A549 (cell line): ENCODE measurements at regions not wholly inside any gene's neighbourhood (a gene's known extent, or its start where the extent isn't known, plus 50 kb on each side); places are given as distances from the start of the nearest gene placed in this dataset.

Source experiments
- ATAC-seq, 2 experiments: fragments of 200-7000 bp in 1 of 2; fragments of >200 bp in 1 of 2; cut with Nextera tagmentation in 1 of 2; cut with Tn5 transposase in 1 of 2; 3 replicates each; pipeline versions ENCODE4 v1.8.0 to v1.9.1; 2018 to 2020; ENCODE audit warnings: mild to moderate bottlenecking in 1 of 2, moderate library complexity in 1 of 2
- CTCF ChIA-PET: fragments of 300-600 bp; sonication (Branson Sonifier 250); formaldehyde crosslinking; extraction: SDS; loops from one replicate; lab custom pipeline; 2021; ENCODE audit warnings: antibody characterized with exemption, inconsistent platforms; lab: Yijun Ruan, JAX
- POLR2A ChIA-PET: fragments of 350-600 bp; formaldehyde crosslinking; extraction: SDS; loops from one replicate; lab custom pipeline; 2021; ENCODE audit warnings: antibody characterized with exemption, inconsistent platforms; lab: Yijun Ruan, JAX
- DNase-seq, 2 experiments: peaks; one replicate each; pipeline versions ENCODE4 v3.0.0 to v3.0.0-alpha.2; 2011 to 2016; ENCODE audit warnings: low read depth in 1 of 2, low spot score in 1 of 2
- FAIRE-seq: peaks from 2 replicates; lab custom pipeline; 2011; peaks lifted over from hg19 to GRCh38; lab: Jason Lieb, UNC
- H3K27ac ChIP-seq, 2 experiments: fragments of >200 bp; sonication (Bioruptor Twin); formaldehyde crosslinking; 3 replicates each; pipeline ENCODE4 v1.5.1; 2016 to 2017
- H3K4me1 ChIP-seq: fragments of >200 bp; sonication (Bioruptor Twin); formaldehyde crosslinking; 3 replicates; pipeline ENCODE4 v1.6.1; 2016
- H3K4me2 ChIP-seq: fragments of >200 bp; sonication (Bioruptor Twin); formaldehyde crosslinking; 3 replicates; pipeline ENCODE4 v1.6.1; 2016
- H3K4me3 ChIP-seq: fragments of >200 bp; sonication (Bioruptor Twin); formaldehyde crosslinking; 3 replicates; pipeline ENCODE4 v1.5.1; 2016
- H3K9me3 ChIP-seq: fragments of >200 bp; sonication (Bioruptor Twin); formaldehyde crosslinking; 3 replicates; pipeline ENCODE4 v1.6.1; 2016
- ATOH8 ChIP-seq: fragments of 250-450 bp; sonication (Bioruptor Pico); IDR thresholded peaks from 2 replicates; pipeline ENCODE4 v1.5.0; 2020; ENCODE audit warnings: low read depth, mild to moderate bottlenecking, moderate library complexity
- CBX8 ChIP-seq: fragments of 200-600 bp; sonication (generic); IDR thresholded peaks from 2 replicates; pipeline ENCODE4 v1.6.1; 2016
- CHD2 ChIP-seq: fragments of 150-350 bp; IDR thresholded peaks from 2 replicates; pipeline ENCODE4 v1.6.1; 2014; ENCODE audit warnings: low read length; ENCODE audit not compliant: partially characterized antibody
- ESRRA ChIP-seq: fragments of 150-350 bp; IDR thresholded peaks from 2 replicates; pipeline ENCODE4 v1.6.1; 2014; ENCODE audit warnings: mild to moderate bottlenecking, low read length, borderline replicate concordance
- FOXS1 ChIP-seq: fragments of 250-450 bp; sonication (Bioruptor Pico); IDR thresholded peaks from 2 replicates; pipeline ENCODE4 v1.5.0; 2020; ENCODE audit warnings: mild to moderate bottlenecking, moderate library complexity
- GATA3 ChIP-seq: IDR thresholded peaks from 2 replicates; pipeline ENCODE4 v1.6.1; 2012; ENCODE audit warnings: borderline replicate concordance
- HDAC2 ChIP-seq: fragments of 200-600 bp; sonication (generic); IDR thresholded peaks from 2 replicates; pipeline ENCODE4 v1.6.1; 2016
- HES2 ChIP-seq: fragments of >200 bp; sonication (Bioruptor Twin); formaldehyde crosslinking; IDR thresholded peaks from 2 replicates; pipeline ENCODE4 v1.6.1; 2016
- HOXB13 ChIP-seq: fragments of 250-450 bp; sonication (Bioruptor Pico); IDR thresholded peaks from 2 replicates; pipeline ENCODE4 v1.5.0; 2020; ENCODE audit warnings: low read depth, mild to moderate bottlenecking, moderate library complexity
- HOXB5 ChIP-seq: fragments of 250-450 bp; sonication (Bioruptor Pico); IDR thresholded peaks from 2 replicates; pipeline ENCODE4 v1.5.0; 2020; ENCODE audit warnings: mild to moderate bottlenecking, moderate library complexity
- MAFK ChIP-seq: fragments of 450-650 bp; IDR thresholded peaks from 2 replicates; pipeline ENCODE4 v1.6.1; 2014; ENCODE audit not compliant: partially characterized antibody
- MAX ChIP-seq: IDR thresholded peaks from 2 replicates; pipeline ENCODE4 v1.6.1; 2012
- NPAS2 ChIP-seq: fragments of 250-450 bp; sonication (Bioruptor Pico); IDR thresholded peaks from 2 replicates; pipeline ENCODE4 v1.8.0; 2022; ENCODE audit warnings: mild to moderate bottlenecking, moderate library complexity, borderline replicate concordance
- NR3C1 ChIP-seq: fragments of >200 bp; sonication (Bioruptor Twin); formaldehyde crosslinking; IDR thresholded peaks from 3 replicates; pipeline ENCODE4 v1.6.1; 2017
- POLR2A ChIP-seq: IDR thresholded peaks from 2 replicates; pipeline ENCODE4 v1.6.1; 2012; ENCODE audit warnings: mild to moderate bottlenecking, low read length
- RAD21 ChIP-seq, 2 experiments: fragments of >200 bp in 1 of 2; sonication (Bioruptor Twin) in 1 of 2; formaldehyde crosslinking in 1 of 2; IDR thresholded peaks in 1 of 2; conservative IDR thresholded peaks in 1 of 2; 2 replicates in 1 of 2; 3 replicates in 1 of 2; pipeline ENCODE4 v1.6.1; 2012 to 2018; ENCODE audit warnings: inconsistent platforms in 1 of 2
- REST ChIP-seq: fragments of 200-600 bp; sonication (generic); IDR thresholded peaks from 2 replicates; pipeline ENCODE4 v1.6.1; 2016; ENCODE audit warnings: antibody characterized with exemption, mild to moderate bottlenecking, moderate library complexity
- RNF2 ChIP-seq: fragments of 200-600 bp; sonication (generic); IDR thresholded peaks from 2 replicates; pipeline ENCODE4 v1.6.1; 2016; ENCODE audit warnings: low read depth, mild to moderate bottlenecking, antibody characterized with exemption, moderate library complexity, borderline replicate concordance
- TP53 ChIP-seq: fragments of 250-450 bp; sonication (Bioruptor Pico); IDR thresholded peaks from 2 replicates; pipeline ENCODE4 v1.5.0; 2021; ENCODE audit warnings: mild to moderate bottlenecking, moderate library complexity
- ZNF302 ChIP-seq: fragments of 250-450 bp; sonication (Bioruptor Pico); IDR thresholded peaks from 2 replicates; pipeline ENCODE4 v1.9.0; 2021; ENCODE audit warnings: inconsistent platforms, mild to moderate bottlenecking, moderate library complexity
- ZSCAN20 ChIP-seq: fragments of 250-450 bp; sonication (Bioruptor Pico); IDR thresholded peaks from 2 replicates; pipeline ENCODE4 v1.8.0; 2022; ENCODE audit warnings: mild to moderate bottlenecking, moderate library complexity
- WGBS: methylation state at CpG from one replicate; pipeline ENCODE4 v1.1.6; 2017; ENCODE audit errors: missing lambda C conversion rate; 5-methylcytosine and 5-hydroxymethylcytosine counted together

GRCh38 chr6:108739496-108740330 lies 108.5 kb upstream of the ARMC2 start:
- FAIRE-seq, result no peak
- H3K4me1 ChIP-seq, result peaks cover 42% of the 10 kb centered on the region; the same call in 1 of the 3 replicates
- TF ChIP-seq ZNF302 (CRISPR knock-in tag) (no peak), HOXB5 (CRISPR knock-in tag) (no peak), REST (no peak), RNF2 (no peak), CHD2 (no peak), ESRRA (no peak), NR3C1 (no peak), POLR2A (no peak), HOXB13 (CRISPR knock-in tag) (no peak), HES2 (no peak), MAX (no peak), TP53 (CRISPR knock-in tag) (no peak), HDAC2 (no peak), MAFK (no peak), FOXS1 (CRISPR knock-in tag) (no peak), NPAS2 (CRISPR knock-in tag) (no peak), GATA3 (no peak), ZSCAN20 (CRISPR knock-in tag) (no peak)
- TF ChIP-seq, all 56 proteins: peak for 0
- no peak overlapping the region for H3K4me2 ChIP-seq
- 80% methylated on average over 9 of the region's 10 CpGs for WGBS
- H3K27ac ChIP-seq, result no peak overlapping the region
- DNase-seq (no peak), ATAC-seq (no peak)
- POLR2A ChIA-PET, result no interaction called here
- no peak overlapping the region for H3K4me3 ChIP-seq
- CTCF ChIA-PET, result no interaction called here
- no peaks in the 10 kb centered on the region for H3K9me3 ChIP-seq

- ChIA-PET POLR2A (no interaction called here), CTCF (no interaction called here)
- WGBS, result 90% methylated on average over 9 of the region's 9 CpGs
- Histone ChIP-seq H3K27ac (no peak overlapping the region), H3K4me3 (no peak overlapping the region), H3K4me2 (no peak overlapping the region), H3K4me1 (peaks cover 35% of the 10 kb centered on the region; the same call in 1 of the 3 replicates), H3K9me3 (no peaks in the 10 kb centered on the region)
- DNase-seq, result no peak
- no peak for ATAC-seq
- FAIRE-seq, result no peak
- TF ChIP-seq CBX8 (no peak), RAD21 (conservative IDR thresholded peaks at IDR 0.05 in 1 of 2, IDR thresholded peaks at IDR 0.05 in 1 of 2) (no peak), ZNF302 (CRISPR knock-in tag) (no peak), ATOH8 (CRISPR knock-in tag) (no peak)
Measured at GRCh38 chr6:108741331-108741989, 106.8 kb upstream of the ARMC2 start.
